ENCODE measurements at regions not wholly inside any gene's neighbourhood (a gene's known extent, or its start where the extent isn't known, plus 50 kb on each side); places are given as distances from the start of the nearest gene placed in this dataset.

GRCh38 chr4:129929052-129929451 lies 833.1 kb downstream of the C4orf33 start:
- TF ChIP-seq CTCF (IDR thresholded peaks at IDR 0.05) (peak; percentile 29 to 53 (median 46)), POLR2A (IDR thresholded peaks at IDR 0.05) (no peak)

Data from right lobe of liver (tissue), 4 donors.